ENCODE measurements at regions not wholly inside any gene's neighbourhood (a gene's known extent, or its start where the extent isn't known, plus 50 kb on each side); places are given as distances from the start of the nearest gene placed in this dataset.
"Not testable (repeated sequence)": the region's sequence is repeated elsewhere in the genome, so short reads cannot be mapped to it uniquely, and the experiment has no call there.

GRCh38 chr13:83009987-83010386 lies 872.3 kb downstream of the SLITRK1 start:
- H3K36me3 ChIP-seq (ENCODE audit: insufficient read depth, low read length): no peaks in the 10 kb centered on the region
- no peaks in the 10 kb centered on the region for H3K9me3 ChIP-seq (ENCODE audit: low read length)
- no peak overlapping the region for H3K4me3 ChIP-seq (ENCODE audit: low read depth in 1 of 2, low read length in 2 of 2)
- H3K4me1 ChIP-seq (ENCODE audit: insufficient read depth, low read length): no peaks in the 10 kb centered on the region
- no peak overlapping the region for H3K27ac ChIP-seq (ENCODE audit: low read depth, low read length)
- H3K9ac ChIP-seq (ENCODE audit: low read length): no peak overlapping the region
- no peaks in the 10 kb centered on the region for H3K27me3 ChIP-seq (ENCODE audit: control insufficient read depth in 1 of 2, insufficient read depth in 2 of 2, low read length in 2 of 2)

- no peaks in the 10 kb centered on the region for H3K36me3 ChIP-seq (ENCODE audit: insufficient read depth, low read length)
- H3K9me3 ChIP-seq (ENCODE audit: low read length): no peaks in the 10 kb centered on the region
- no peak overlapping the region for H3K27ac ChIP-seq (ENCODE audit: low read depth, low read length)
- H3K27me3 ChIP-seq (ENCODE audit: control insufficient read depth in 1 of 2, insufficient read depth in 2 of 2, low read length in 2 of 2): no peaks in the 10 kb centered on the region
- H3K4me3 ChIP-seq (ENCODE audit: low read depth in 1 of 2, low read length in 2 of 2): no peak overlapping the region
- H3K4me1 ChIP-seq (ENCODE audit: insufficient read depth, low read length): no peaks in the 10 kb centered on the region
- no peak overlapping the region for H3K9ac ChIP-seq (ENCODE audit: low read length)
Observed at GRCh38 chr13:83008212-83008929, 873.9 kb downstream of the SLITRK1 start.

GRCh38 chr13:83007226-83007625 lies 875.0 kb downstream of the SLITRK1 start:
- H3K27me3 ChIP-seq (ENCODE audit: control insufficient read depth in 1 of 2, insufficient read depth in 2 of 2, low read length in 2 of 2): no peaks in the 10 kb centered on the region
- H3K4me1 ChIP-seq (ENCODE audit: insufficient read depth, low read length): no peaks in the 10 kb centered on the region
- no peak overlapping the region for H3K9ac ChIP-seq (ENCODE audit: low read length)
- no peak overlapping the region for H3K4me3 ChIP-seq (ENCODE audit: low read depth in 1 of 2, low read length in 2 of 2)
- H3K27ac ChIP-seq (ENCODE audit: low read depth, low read length): no peak overlapping the region
- no peaks in the 10 kb centered on the region for H3K9me3 ChIP-seq (ENCODE audit: low read length)
- no peaks in the 10 kb centered on the region for H3K36me3 ChIP-seq (ENCODE audit: insufficient read depth, low read length)

- Histone ChIP-seq H3K9ac (ENCODE audit: low read length) (no peak overlapping the region), H3K4me3 (ENCODE audit: low read depth in 1 of 2, low read length in 2 of 2) (no peak overlapping the region), H3K27ac (ENCODE audit: low read depth, low read length) (no peak overlapping the region), H3K9me3 (ENCODE audit: low read length) (no peaks in the 10 kb centered on the region), H3K4me1 (ENCODE audit: insufficient read depth, low read length) (no peaks in the 10 kb centered on the region), H3K36me3 (ENCODE audit: insufficient read depth, low read length) (no peaks in the 10 kb centered on the region), H3K27me3 (ENCODE audit: control insufficient read depth in 1 of 2, insufficient read depth in 2 of 2, low read length in 2 of 2) (no peaks in the 10 kb centered on the region)
Observed at GRCh38 chr13:83003185-83003584, 879.1 kb downstream of the SLITRK1 start.

GRCh38 chr13:82993417-82993816 lies 888.9 kb downstream of the SLITRK1 start:
- no peak overlapping the region for H3K9ac ChIP-seq (ENCODE audit: low read length)
- no peaks in the 10 kb centered on the region for H3K9me3 ChIP-seq (ENCODE audit: low read length)
- no peak overlapping the region for H3K27ac ChIP-seq (ENCODE audit: low read depth, low read length)
- H3K4me1 ChIP-seq (ENCODE audit: insufficient read depth, low read length): no peaks in the 10 kb centered on the region
- no peaks in the 10 kb centered on the region for H3K27me3 ChIP-seq (ENCODE audit: control insufficient read depth in 1 of 2, insufficient read depth in 2 of 2, low read length in 2 of 2)
- H3K36me3 ChIP-seq (ENCODE audit: insufficient read depth, low read length): no peaks in the 10 kb centered on the region
- H3K4me3 ChIP-seq (ENCODE audit: low read depth in 1 of 2, low read length in 2 of 2): no peak overlapping the region

GRCh38 chr13:82976499-82976898 lies 905.8 kb downstream of the SLITRK1 start:
- no peak overlapping the region for H3K27ac ChIP-seq (ENCODE audit: low read depth, low read length)

GRCh38 chr13:82963226-82964099 lies 918.8 kb downstream of the SLITRK1 start:
- H3K4me1 ChIP-seq (ENCODE audit: insufficient read depth, low read length): no peaks in the 10 kb centered on the region
- H3K36me3 ChIP-seq (ENCODE audit: insufficient read depth, low read length): no peaks in the 10 kb centered on the region
- no peak overlapping the region for H3K9ac ChIP-seq (ENCODE audit: low read length)
- H3K27ac ChIP-seq (ENCODE audit: low read depth, low read length): no peak overlapping the region
- no peak overlapping the region for H3K4me3 ChIP-seq (ENCODE audit: low read depth in 1 of 2, low read length in 2 of 2)
- H3K9me3 ChIP-seq (ENCODE audit: low read length): no peaks in the 10 kb centered on the region
- no peaks in the 10 kb centered on the region for H3K27me3 ChIP-seq (ENCODE audit: control insufficient read depth in 1 of 2, insufficient read depth in 2 of 2, low read length in 2 of 2)

More at GRCh38 chr13:82976499-82976898, 905.8 kb downstream of the SLITRK1 start:
- Histone ChIP-seq H3K27me3 (ENCODE audit: control insufficient read depth in 1 of 2, insufficient read depth in 2 of 2, low read length in 2 of 2) (no peaks in the 10 kb centered on the region), H3K9ac (ENCODE audit: low read length) (no peak overlapping the region), H3K4me3 (ENCODE audit: low read depth in 1 of 2, low read length in 2 of 2) (no peak overlapping the region), H3K4me1 (ENCODE audit: insufficient read depth, low read length) (no peaks in the 10 kb centered on the region), H3K9me3 (ENCODE audit: low read length) (no peaks in the 10 kb centered on the region), H3K36me3 (ENCODE audit: insufficient read depth, low read length) (no peaks in the 10 kb centered on the region)

GRCh38 chr13:82962397-82962796 lies 919.9 kb downstream of the SLITRK1 start:
- Histone ChIP-seq H3K9ac (ENCODE audit: low read length) (no peak overlapping the region), H3K27me3 (ENCODE audit: control insufficient read depth in 1 of 2, insufficient read depth in 2 of 2, low read length in 2 of 2) (no peaks in the 10 kb centered on the region), H3K4me1 (ENCODE audit: insufficient read depth, low read length) (no peaks in the 10 kb centered on the region), H3K9me3 (ENCODE audit: low read length) (no peaks in the 10 kb centered on the region), H3K27ac (ENCODE audit: low read depth, low read length) (no peak overlapping the region), H3K4me3 (ENCODE audit: low read depth in 1 of 2, low read length in 2 of 2) (no peak overlapping the region), H3K36me3 (ENCODE audit: insufficient read depth, low read length) (no peaks in the 10 kb centered on the region)

GRCh38 chr13:82961757-82962156 lies 920.5 kb downstream of the SLITRK1 start:
- H3K4me3 ChIP-seq (ENCODE audit: low read depth in 1 of 2, low read length in 2 of 2): no peak overlapping the region
- no peaks in the 10 kb centered on the region for H3K4me1 ChIP-seq (ENCODE audit: insufficient read depth, low read length)
- H3K27me3 ChIP-seq (ENCODE audit: control insufficient read depth in 1 of 2, insufficient read depth in 2 of 2, low read length in 2 of 2): no peaks in the 10 kb centered on the region
- no peaks in the 10 kb centered on the region for H3K9me3 ChIP-seq (ENCODE audit: low read length)
- H3K36me3 ChIP-seq (ENCODE audit: insufficient read depth, low read length): no peaks in the 10 kb centered on the region
- H3K9ac ChIP-seq (ENCODE audit: low read length): no peak overlapping the region
- no peak overlapping the region for H3K27ac ChIP-seq (ENCODE audit: low read depth, low read length)

- H3K9ac ChIP-seq (ENCODE audit: low read length); H3K27me3 ChIP-seq (ENCODE audit: control insufficient read depth in 1 of 2, insufficient read depth in 2 of 2, low read length in 2 of 2); H3K27ac ChIP-seq (ENCODE audit: low read depth, low read length); H3K9me3 ChIP-seq (ENCODE audit: low read length); H3K4me1 ChIP-seq (ENCODE audit: insufficient read depth, low read length); H3K4me3 ChIP-seq (ENCODE audit: low read depth in 1 of 2, low read length in 2 of 2); H3K36me3 ChIP-seq (ENCODE audit: insufficient read depth, low read length): not testable (repeated sequence)
Observed at GRCh38 chr13:82952336-82952735, 929.9 kb downstream of the SLITRK1 start.

- no peaks in the 10 kb centered on the region for H3K4me1 ChIP-seq (ENCODE audit: insufficient read depth, low read length)
- no peak overlapping the region for H3K4me3 ChIP-seq (ENCODE audit: low read depth in 1 of 2, low read length in 2 of 2)
- H3K27ac ChIP-seq (ENCODE audit: low read depth, low read length): no peak overlapping the region
- no peaks in the 10 kb centered on the region for H3K27me3 ChIP-seq (ENCODE audit: control insufficient read depth in 1 of 2, insufficient read depth in 2 of 2, low read length in 2 of 2)
- H3K9ac ChIP-seq (ENCODE audit: low read length): no peak overlapping the region
- no peaks in the 10 kb centered on the region for H3K36me3 ChIP-seq (ENCODE audit: insufficient read depth, low read length)
- no peaks in the 10 kb centered on the region for H3K9me3 ChIP-seq (ENCODE audit: low read length)
Observed at GRCh38 chr13:82947683-82948082, 934.6 kb downstream of the SLITRK1 start.

Data from muscle layer of colon (tissue), 2 donors.